ENCODE measurements at regions not wholly inside any gene's neighbourhood (a gene's known extent, or its start where the extent isn't known, plus 50 kb on each side); places are given as distances from the start of the nearest gene placed in this dataset.

DNA sequence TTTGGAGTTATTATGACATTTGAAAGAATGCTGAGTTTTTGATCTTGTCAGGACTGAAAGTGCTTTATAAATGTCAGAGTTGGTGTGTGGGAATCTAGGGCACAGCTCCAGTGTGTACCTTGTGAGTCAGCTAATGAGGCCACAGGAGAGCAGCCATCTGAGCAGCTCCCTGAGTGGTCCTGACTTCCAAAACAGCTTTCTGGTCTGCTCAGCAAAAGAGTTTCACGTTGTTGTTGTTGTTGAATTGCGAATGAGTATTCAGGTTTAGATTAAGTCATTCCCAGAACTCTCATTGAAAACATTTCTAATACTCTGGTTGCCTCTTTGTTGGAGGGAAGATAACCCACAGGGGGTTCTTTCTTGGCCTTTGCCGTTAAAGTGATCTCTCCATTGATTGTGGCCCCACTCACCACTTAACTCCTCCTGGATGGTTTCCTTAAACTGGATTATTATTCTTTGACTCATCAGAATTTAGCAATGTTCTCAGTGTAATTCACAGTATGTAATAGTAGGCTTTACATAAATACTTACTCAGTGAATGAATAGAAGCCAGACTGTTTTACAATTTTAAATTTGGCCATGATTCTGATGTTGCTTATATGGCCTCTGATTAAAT, 125.1 kb upstream of the SGCD start:
- Mint-ChIP-seq H3K4me1 (ENCODE audit: low read depth) (no peaks in the 10 kb centered on the region), H3K9me3 (peaks cover 10% of the 10 kb centered on the region), H3K27ac (no peak overlapping the region), H3K27me3 (ENCODE audit: insufficient read depth) (no peaks in the 10 kb centered on the region), H3K36me3 (ENCODE audit: low read depth) (no peaks in the 10 kb centered on the region), H3K4me3 (no peak overlapping the region)
- DNase-seq = no peak
- TF ChIP-seq, protein P1, sequence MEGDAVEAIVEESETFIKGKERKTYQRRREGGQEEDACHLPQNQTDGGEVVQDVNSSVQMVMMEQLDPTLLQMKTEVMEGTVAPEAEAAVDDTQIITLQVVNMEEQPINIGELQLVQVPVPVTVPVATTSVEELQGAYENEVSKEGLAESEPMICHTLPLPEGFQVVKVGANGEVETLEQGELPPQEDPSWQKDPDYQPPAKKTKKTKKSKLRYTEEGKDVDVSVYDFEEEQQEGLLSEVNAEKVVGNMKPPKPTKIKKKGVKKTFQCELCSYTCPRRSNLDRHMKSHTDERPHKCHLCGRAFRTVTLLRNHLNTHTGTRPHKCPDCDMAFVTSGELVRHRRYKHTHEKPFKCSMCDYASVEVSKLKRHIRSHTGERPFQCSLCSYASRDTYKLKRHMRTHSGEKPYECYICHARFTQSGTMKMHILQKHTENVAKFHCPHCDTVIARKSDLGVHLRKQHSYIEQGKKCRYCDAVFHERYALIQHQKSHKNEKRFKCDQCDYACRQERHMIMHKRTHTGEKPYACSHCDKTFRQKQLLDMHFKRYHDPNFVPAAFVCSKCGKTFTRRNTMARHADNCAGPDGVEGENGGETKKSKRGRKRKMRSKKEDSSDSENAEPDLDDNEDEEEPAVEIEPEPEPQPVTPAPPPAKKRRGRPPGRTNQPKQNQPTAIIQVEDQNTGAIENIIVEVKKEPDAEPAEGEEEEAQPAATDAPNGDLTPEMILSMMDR (IDR thresholded peaks at IDR 0.05) = no peak

DNA sequence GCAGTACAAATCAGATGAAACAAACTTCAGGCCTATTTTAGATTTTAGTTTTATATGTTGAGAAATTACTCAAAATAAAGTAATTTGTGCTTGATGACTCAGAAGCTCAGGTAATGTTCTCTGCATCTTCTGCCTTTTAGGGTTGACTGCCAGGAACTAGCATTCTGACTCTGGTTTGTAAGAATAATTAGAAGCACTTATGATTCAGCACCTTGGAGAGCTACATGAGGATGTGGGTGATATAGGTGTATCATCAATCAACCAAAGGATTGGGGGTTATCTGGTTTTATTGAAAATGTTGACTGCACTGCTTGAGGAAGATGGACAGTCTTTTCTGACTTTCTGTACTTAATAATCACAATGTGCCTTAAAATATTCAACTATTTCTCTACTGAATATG, 118.7 kb upstream of the SGCD start:
- Mint-ChIP-seq H3K27me3 (ENCODE audit: insufficient read depth) (peaks cover 2% of the 10 kb centered on the region; the same call in 1 of the 2 replicates), H3K4me3 (no peak overlapping the region), H3K9me3 (peaks cover 37% of the 10 kb centered on the region), H3K36me3 (ENCODE audit: low read depth) (no peaks in the 10 kb centered on the region), H3K27ac (no peak overlapping the region), H3K4me1 (ENCODE audit: low read depth) (no peaks in the 10 kb centered on the region)
- DNase-seq = no peak
- TF ChIP-seq, protein P1 (IDR thresholded peaks at IDR 0.05) = no peak

DNA sequence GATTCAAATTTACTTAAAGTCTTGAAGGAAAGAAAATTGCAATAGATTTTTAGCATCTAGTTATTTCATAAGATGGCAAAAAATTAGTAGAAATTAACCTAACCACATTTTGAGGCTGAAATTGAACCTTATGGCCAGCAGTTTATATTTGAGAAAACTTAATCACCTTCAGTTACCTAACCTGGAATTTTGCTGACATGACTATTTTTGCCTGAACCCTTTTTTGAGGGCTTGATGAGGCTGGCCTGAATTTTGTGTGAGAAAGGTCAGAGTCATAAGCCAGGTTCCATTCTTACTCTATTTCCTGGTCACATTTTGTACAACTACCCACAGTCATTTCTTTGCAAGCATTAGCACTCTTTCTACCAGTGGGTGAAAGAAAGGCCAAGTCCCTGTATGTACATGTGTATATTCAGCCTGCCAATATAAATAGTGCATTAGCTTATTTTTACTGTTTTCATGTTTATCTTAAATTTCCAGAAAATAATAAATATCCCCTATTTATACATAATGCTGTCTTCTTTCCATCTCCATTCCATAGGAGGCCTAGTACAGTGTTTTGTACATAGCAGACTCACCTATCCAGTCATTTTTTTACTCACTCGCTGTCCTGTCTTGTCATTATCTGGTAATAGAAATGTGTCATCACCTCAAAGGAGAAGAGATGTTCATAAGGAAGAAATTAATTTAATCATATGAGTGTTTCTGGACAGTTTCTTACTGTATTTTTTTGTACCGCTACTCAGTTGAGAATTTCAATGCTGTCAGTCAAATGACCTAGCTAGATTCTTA, 108.4 kb upstream of the SGCD start:
- TF ChIP-seq, protein P1 (IDR thresholded peaks at IDR 0.05) = no peak
- Mint-ChIP-seq H3K36me3 (ENCODE audit: low read depth) (no peaks in the 10 kb centered on the region), H3K27me3 (ENCODE audit: insufficient read depth) (no peaks in the 10 kb centered on the region), H3K4me3 (no peak overlapping the region), H3K27ac (no peak overlapping the region), H3K4me1 (ENCODE audit: low read depth) (no peaks in the 10 kb centered on the region), H3K9me3 (peaks cover 22% of the 10 kb centered on the region)
- DNase-seq = no peak

DNA sequence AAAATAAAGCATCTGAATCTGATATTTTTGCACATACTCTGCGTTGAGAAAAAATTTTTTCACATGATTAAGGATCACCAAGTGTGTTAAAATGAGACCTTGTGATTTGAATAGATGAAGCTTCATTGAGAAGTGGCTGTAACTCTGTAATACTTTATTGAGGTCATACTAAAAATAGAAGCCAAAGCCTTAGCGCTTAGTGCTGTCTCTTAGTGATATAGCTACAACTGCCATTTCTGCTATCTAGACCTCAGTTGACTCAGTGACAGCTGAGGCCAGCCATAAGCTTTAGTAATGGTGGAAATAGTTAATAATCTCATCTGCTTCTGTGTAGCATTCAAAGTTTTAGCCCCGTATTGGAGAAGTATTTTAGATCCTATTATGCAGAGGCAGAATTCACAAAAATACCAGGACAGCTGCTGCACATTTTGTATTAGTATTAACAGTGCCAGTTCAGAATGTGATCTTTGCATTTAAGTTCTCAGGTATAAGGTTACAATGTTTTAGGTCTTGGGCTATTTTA, 107.4 kb upstream of the SGCD start:
- Mint-ChIP-seq H3K27ac (no peak overlapping the region), H3K4me3 (no peak overlapping the region)

DNA sequence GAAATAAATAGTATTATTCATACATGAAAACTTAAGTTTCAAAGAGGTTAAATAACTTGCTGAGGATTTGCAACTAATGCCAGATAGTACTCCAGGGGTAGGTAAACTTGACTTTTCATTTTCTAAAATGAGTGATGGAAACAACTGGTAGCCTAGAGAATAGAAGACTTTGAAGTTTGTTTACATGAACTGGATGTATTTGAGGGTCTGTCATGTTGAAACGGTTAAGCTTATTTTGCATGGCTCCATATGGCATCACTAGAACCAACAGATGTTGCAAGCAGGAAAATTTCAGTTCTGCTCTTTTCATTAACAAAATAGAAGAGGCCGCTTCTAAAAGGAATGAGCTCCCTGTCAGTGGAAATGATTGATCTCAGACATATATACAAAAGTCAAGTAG, 105.1 kb upstream of the SGCD start:
- H3K27me3 Mint-ChIP-seq (ENCODE audit: insufficient read depth) = no peaks in the 10 kb centered on the region
- no peak overlapping the region for H3K4me3 Mint-ChIP-seq
- no peaks in the 10 kb centered on the region for H3K36me3 Mint-ChIP-seq (ENCODE audit: low read depth)
- DNase-seq = no peak
- H3K4me1 Mint-ChIP-seq (ENCODE audit: low read depth) = no peaks in the 10 kb centered on the region
- peaks cover 8% of the 10 kb centered on the region; the same call in 1 of the 2 replicates for H3K9me3 Mint-ChIP-seq
- H3K27ac Mint-ChIP-seq = no peak overlapping the region
- TF ChIP-seq, protein P1 (IDR thresholded peaks at IDR 0.05) = no peak

More for the DNA sequence above, 107.4 kb upstream of the SGCD start:
- TF ChIP-seq, protein P1 (IDR thresholded peaks at IDR 0.05) = no peak
- H3K9me3 Mint-ChIP-seq = peaks cover 13% of the 10 kb centered on the region; the same call in 1 of the 2 replicates
- no peaks in the 10 kb centered on the region for H3K4me1 Mint-ChIP-seq (ENCODE audit: low read depth)
- DNase-seq = no peak
- no peaks in the 10 kb centered on the region for H3K27me3 Mint-ChIP-seq (ENCODE audit: insufficient read depth)
- no peaks in the 10 kb centered on the region for H3K36me3 Mint-ChIP-seq (ENCODE audit: low read depth)
